ENCODE measurements at regions not wholly inside any gene's neighbourhood (a gene's known extent, or its start where the extent isn't known, plus 50 kb on each side); places are given as distances from the start of the nearest gene placed in this dataset.

GRCh38 chr5:120769312-120769872 lies 305.3 kb downstream of the PRR16 start:
- H3K27me3 Mint-ChIP-seq = no peaks in the 10 kb centered on the region
- peaks cover 2 to 14% (median 6%) of the 10 kb centered on the region in 7 donors for H3K9me3 Mint-ChIP-seq
- DNase-seq = no peak

GRCh38 chr5:120771202-120771601 lies 307.1 kb downstream of the PRR16 start:
- H3K27ac Mint-ChIP-seq = no peak overlapping the region
- no peaks in the 10 kb centered on the region for H3K9me3 ChIP-seq (ENCODE audit: control insufficient read depth in 2 of 2, low read length in 2 of 2)

More at GRCh38 chr5:120769312-120769872, 305.3 kb downstream of the PRR16 start:
- no peaks in the 10 kb centered on the region for H3K36me3 ChIP-seq (ENCODE audit: control insufficient read depth, insufficient read depth, low read length)
- Mint-ChIP-seq H3K4me3 (no peak overlapping the region), H3K4me1 (no peaks in the 10 kb centered on the region), H3K27ac (no peak overlapping the region), H3K36me3 (no peaks in the 10 kb centered on the region)
- no peak overlapping the region for H3K27ac ChIP-seq (ENCODE audit: insufficient read depth, low read length, poor library complexity, severe bottlenecking)
- no peaks in the 10 kb centered on the region for H3K27me3 ChIP-seq (ENCODE audit: control insufficient read depth, insufficient read depth, low read length)
- H3K4me3 ChIP-seq (ENCODE audit: low read depth, low read length) = no peak overlapping the region
- no peaks in the 10 kb centered on the region for H3K4me1 ChIP-seq (ENCODE audit: control insufficient read depth, insufficient read depth, low read length, poor library complexity, severe bottlenecking)
- no peaks in the 10 kb centered on the region for H3K9me3 ChIP-seq (ENCODE audit: control insufficient read depth in 2 of 2, low read length in 2 of 2)
- ATAC-seq (ENCODE audit: low read depth in 2 of 2) = no peak

GRCh38 chr5:120778491-120779484 lies 314.7 kb downstream of the PRR16 start:
- no peaks in the 10 kb centered on the region for H3K36me3 Mint-ChIP-seq
- Histone ChIP-seq H3K36me3 (ENCODE audit: control insufficient read depth, insufficient read depth, low read length) (no peaks in the 10 kb centered on the region), H3K4me3 (ENCODE audit: low read depth, low read length) (no peak overlapping the region), H3K27me3 (ENCODE audit: control insufficient read depth, insufficient read depth, low read length) (no peaks in the 10 kb centered on the region), H3K27ac (ENCODE audit: insufficient read depth, low read length, poor library complexity, severe bottlenecking) (no peak overlapping the region), H3K9me3 (ENCODE audit: control insufficient read depth in 2 of 2, low read length in 2 of 2) (no peaks in the 10 kb centered on the region), H3K4me1 (ENCODE audit: control insufficient read depth, insufficient read depth, low read length, poor library complexity, severe bottlenecking) (no peaks in the 10 kb centered on the region)
- no peak for ATAC-seq (ENCODE audit: low read depth in 2 of 2)
- H3K9me3 Mint-ChIP-seq = peaks cover 0 to 18% (median 6%) of the 10 kb centered on the region in 7 donors
- no peak overlapping the region for H3K27ac Mint-ChIP-seq
- DNase-seq = no peak
- no peaks in the 10 kb centered on the region for H3K4me1 Mint-ChIP-seq
- H3K4me3 Mint-ChIP-seq = no peak overlapping the region
- H3K27me3 Mint-ChIP-seq = no peaks in the 10 kb centered on the region

More at GRCh38 chr5:120771202-120771601, 307.1 kb downstream of the PRR16 start:
- Histone ChIP-seq H3K36me3 (ENCODE audit: control insufficient read depth, insufficient read depth, low read length) (no peaks in the 10 kb centered on the region), H3K27ac (ENCODE audit: insufficient read depth, low read length, poor library complexity, severe bottlenecking) (no peak overlapping the region), H3K4me3 (ENCODE audit: low read depth, low read length) (no peak overlapping the region), H3K27me3 (ENCODE audit: control insufficient read depth, insufficient read depth, low read length) (no peaks in the 10 kb centered on the region), H3K4me1 (ENCODE audit: control insufficient read depth, insufficient read depth, low read length, poor library complexity, severe bottlenecking) (no peaks in the 10 kb centered on the region)
- Mint-ChIP-seq H3K4me3 (no peak overlapping the region), H3K27me3 (no peaks in the 10 kb centered on the region), H3K9me3 (peaks cover 2 to 14% (median 7%) of the 10 kb centered on the region in 7 donors), H3K36me3 (no peaks in the 10 kb centered on the region), H3K4me1 (no peaks in the 10 kb centered on the region)
- DNase-seq = no peak
- ATAC-seq (ENCODE audit: low read depth in 2 of 2) = no peak

GRCh38 chr5:120779674-120780073 lies 315.6 kb downstream of the PRR16 start:
- Histone ChIP-seq H3K27me3 (ENCODE audit: control insufficient read depth, insufficient read depth, low read length) (no peaks in the 10 kb centered on the region), H3K36me3 (ENCODE audit: control insufficient read depth, insufficient read depth, low read length) (no peaks in the 10 kb centered on the region), H3K27ac (ENCODE audit: insufficient read depth, low read length, poor library complexity, severe bottlenecking) (no peak overlapping the region), H3K4me1 (ENCODE audit: control insufficient read depth, insufficient read depth, low read length, poor library complexity, severe bottlenecking) (no peaks in the 10 kb centered on the region), H3K4me3 (ENCODE audit: low read depth, low read length) (no peak overlapping the region), H3K9me3 (ENCODE audit: control insufficient read depth in 2 of 2, low read length in 2 of 2) (no peaks in the 10 kb centered on the region)
- peaks cover 0 to 18% (median 6%) of the 10 kb centered on the region in 7 donors for H3K9me3 Mint-ChIP-seq
- ATAC-seq (ENCODE audit: low read depth in 2 of 2) (no peak), DNase-seq (no peak)
- no peaks in the 10 kb centered on the region for H3K27me3 Mint-ChIP-seq
- H3K4me3 Mint-ChIP-seq = no peak overlapping the region
- no peaks in the 10 kb centered on the region for H3K36me3 Mint-ChIP-seq
- no peak overlapping the region for H3K27ac Mint-ChIP-seq
- H3K4me1 Mint-ChIP-seq = no peaks in the 10 kb centered on the region

- H3K27ac ChIP-seq (ENCODE audit: insufficient read depth, low read length, poor library complexity, severe bottlenecking) = no peak overlapping the region
- ATAC-seq (ENCODE audit: low read depth in 2 of 2) = no peak
- Mint-ChIP-seq H3K4me1 (no peaks in the 10 kb centered on the region), H3K9me3 (peaks cover 0 to 9% (median 0%) of the 10 kb centered on the region in 7 donors), H3K27ac (no peak overlapping the region), H3K27me3 (no peaks in the 10 kb centered on the region), H3K4me3 (no peak overlapping the region), H3K36me3 (no peaks in the 10 kb centered on the region)
- no peaks in the 10 kb centered on the region for H3K9me3 ChIP-seq (ENCODE audit: control insufficient read depth in 2 of 2, low read length in 2 of 2)
- H3K4me3 ChIP-seq (ENCODE audit: low read depth, low read length) = no peak overlapping the region
- no peaks in the 10 kb centered on the region for H3K4me1 ChIP-seq (ENCODE audit: control insufficient read depth, insufficient read depth, low read length, poor library complexity, severe bottlenecking)
- H3K36me3 ChIP-seq (ENCODE audit: control insufficient read depth, insufficient read depth, low read length) = no peaks in the 10 kb centered on the region
- DNase-seq = no peak
- no peaks in the 10 kb centered on the region for H3K27me3 ChIP-seq (ENCODE audit: control insufficient read depth, insufficient read depth, low read length)
Measured at GRCh38 chr5:120788481-120788880, 324.4 kb downstream of the PRR16 start.

- H3K4me1 Mint-ChIP-seq = no peaks in the 10 kb centered on the region
- Histone ChIP-seq H3K4me1 (ENCODE audit: control insufficient read depth, insufficient read depth, low read length, poor library complexity, severe bottlenecking) (no peaks in the 10 kb centered on the region), H3K9me3 (ENCODE audit: control insufficient read depth in 2 of 2, low read length in 2 of 2) (no peaks in the 10 kb centered on the region), H3K36me3 (ENCODE audit: control insufficient read depth, insufficient read depth, low read length) (no peaks in the 10 kb centered on the region), H3K4me3 (ENCODE audit: low read depth, low read length) (no peak overlapping the region), H3K27ac (ENCODE audit: insufficient read depth, low read length, poor library complexity, severe bottlenecking) (no peak overlapping the region), H3K27me3 (ENCODE audit: control insufficient read depth, insufficient read depth, low read length) (no peaks in the 10 kb centered on the region)
- peaks cover 0 to 8% (median 1%) of the 10 kb centered on the region in 7 donors for H3K9me3 Mint-ChIP-seq
- DNase-seq (no peak), ATAC-seq (ENCODE audit: low read depth in 2 of 2) (no peak)
- no peaks in the 10 kb centered on the region for H3K36me3 Mint-ChIP-seq
- no peak overlapping the region for H3K4me3 Mint-ChIP-seq
- H3K27me3 Mint-ChIP-seq = no peaks in the 10 kb centered on the region
- no peak overlapping the region for H3K27ac Mint-ChIP-seq
Measured at GRCh38 chr5:120789918-120790317, 325.8 kb downstream of the PRR16 start.

GRCh38 chr5:120790339-120790738 lies 326.2 kb downstream of the PRR16 start:
- H3K4me3 ChIP-seq (ENCODE audit: low read depth, low read length) = no peak overlapping the region
- H3K27ac Mint-ChIP-seq = no peak overlapping the region
- peaks cover 0 to 8% (median 1%) of the 10 kb centered on the region in 7 donors for H3K9me3 Mint-ChIP-seq
- H3K4me3 Mint-ChIP-seq = no peak overlapping the region
- H3K4me1 Mint-ChIP-seq = no peaks in the 10 kb centered on the region
- no peaks in the 10 kb centered on the region for H3K36me3 Mint-ChIP-seq
- H3K27ac ChIP-seq (ENCODE audit: insufficient read depth, low read length, poor library complexity, severe bottlenecking) = no peak overlapping the region
- ATAC-seq (ENCODE audit: low read depth in 2 of 2) (no peak), DNase-seq (no peak)
- no peaks in the 10 kb centered on the region for H3K27me3 ChIP-seq (ENCODE audit: control insufficient read depth, insufficient read depth, low read length)
- H3K27me3 Mint-ChIP-seq = no peaks in the 10 kb centered on the region
- no peaks in the 10 kb centered on the region for H3K36me3 ChIP-seq (ENCODE audit: control insufficient read depth, insufficient read depth, low read length)
- no peaks in the 10 kb centered on the region for H3K4me1 ChIP-seq (ENCODE audit: control insufficient read depth, insufficient read depth, low read length, poor library complexity, severe bottlenecking)
- no peaks in the 10 kb centered on the region for H3K9me3 ChIP-seq (ENCODE audit: control insufficient read depth in 2 of 2, low read length in 2 of 2)
